CD8-positive, alpha-beta memory T cell (primary cell): ENCODE measurements at regions not wholly inside any gene's neighbourhood (a gene's known extent, or its start where the extent isn't known, plus 50 kb on each side); places are given as distances from the start of the nearest gene placed in this dataset.

Experiments
- CTCF ChIA-PET: fragments of 350-600 bp; sonication (Branson Sonifier 250); formaldehyde crosslinking; loops from one replicate; lab custom pipeline; 2021; ENCODE audit warnings: antibody characterized with exemption; lab: Charles Lee
- POLR2A ChIA-PET: fragments of 350-600 bp; sonication (Branson Sonifier 250); formaldehyde crosslinking; loops from one replicate; lab custom pipeline; 2021; ENCODE audit warnings: antibody characterized with exemption; lab: Charles Lee
- DNase-seq, 5 donors: peaks; one replicate each; pipeline versions ENCODE4 v3.0.0 to v3.0.0-alpha.2; 2020 to 2022; ENCODE audit warnings: mixed read lengths in 1 of 5
- H3K27ac ChIP-seq: one replicate; pipeline ENCODE4 v1.7.0; 2013; ENCODE audit warnings: low read depth, mild to moderate bottlenecking, low read length, moderate library complexity
- H3K27me3 ChIP-seq: 2 replicates; pipeline ENCODE4 v1.7.0; 2013; ENCODE audit warnings: low read length, mild to moderate bottlenecking; ENCODE audit not compliant: insufficient read depth, poor library complexity, severe bottlenecking
- H3K36me3 ChIP-seq: 2 replicates; pipeline ENCODE4 v1.7.0; 2013; ENCODE audit warnings: mild to moderate bottlenecking, low read length, moderate library complexity; ENCODE audit not compliant: insufficient read depth
- H3K4me1 ChIP-seq: 2 replicates; pipeline ENCODE4 v1.7.0; 2013; ENCODE audit warnings: mild to moderate bottlenecking, low read length, moderate library complexity; ENCODE audit not compliant: insufficient read depth
- H3K4me3 ChIP-seq: 2 replicates; pipeline ENCODE4 v1.7.0; 2013; ENCODE audit warnings: mild to moderate bottlenecking, low read length
- H3K9me3 ChIP-seq: 2 replicates; pipeline ENCODE4 v1.7.0; 2013; ENCODE audit warnings: mild to moderate bottlenecking, low read length
- H3K27ac Mint-ChIP-seq, 8 donors: one replicate each; pipeline ENCODE4 v1.8.0; 2020 to 2021; ENCODE audit warnings: mixed read lengths in 8 of 8, mild to moderate bottlenecking in 6 of 8, inconsistent platforms in 3 of 8, moderate library complexity in 3 of 8
- H3K27me3 Mint-ChIP-seq, 2 donors: one replicate each; pipeline ENCODE4 v1.8.0; 2020 to 2021; ENCODE audit warnings: mixed read lengths in 2 of 2, mild to moderate bottlenecking in 1 of 2, moderate library complexity in 1 of 2
- H3K36me3 Mint-ChIP-seq, 3 donors: one replicate each; pipeline ENCODE4 v1.8.0; 2020 to 2021; ENCODE audit warnings: mixed read lengths in 3 of 3, inconsistent platforms in 1 of 3, mild to moderate bottlenecking in 1 of 3
- H3K4me1 Mint-ChIP-seq, 3 donors: one replicate each; pipeline ENCODE4 v1.8.0; 2020 to 2021; ENCODE audit warnings: mixed read lengths in 3 of 3, inconsistent platforms in 1 of 3, mild to moderate bottlenecking in 1 of 3
- H3K4me3 Mint-ChIP-seq, 7 donors: one replicate each; pipeline ENCODE4 v1.8.0; 2020 to 2021; ENCODE audit warnings: mixed read lengths in 7 of 7, mild to moderate bottlenecking in 6 of 7, moderate library complexity in 4 of 7, inconsistent platforms in 2 of 7
- H3K9me3 Mint-ChIP-seq, 5 donors: one replicate each; pipeline ENCODE4 v1.8.0; 2020 to 2022; ENCODE audit warnings: mixed read lengths in 5 of 5, mild to moderate bottlenecking in 3 of 5, moderate library complexity in 2 of 5, inconsistent platforms in 1 of 5

DNA sequence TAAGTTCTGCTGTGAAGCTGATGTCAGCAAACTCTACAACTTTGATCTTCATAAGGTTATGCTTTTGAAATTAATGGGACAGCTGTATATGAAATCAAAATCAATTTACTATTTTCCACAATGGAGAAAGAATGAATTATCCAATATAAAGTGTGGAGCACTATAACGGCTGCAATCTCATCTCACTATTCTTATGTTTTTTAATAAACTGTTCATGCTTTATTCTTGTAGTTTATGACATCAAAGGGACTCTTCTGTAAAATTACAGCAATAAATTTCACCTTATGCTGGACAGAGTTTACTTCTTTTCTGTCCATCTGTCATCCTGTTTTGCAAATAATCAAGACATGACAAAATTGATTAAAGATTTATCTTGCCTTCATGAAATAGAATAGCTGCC, 192.5 kb downstream of the TECRL start:
- ChIA-PET CTCF (no interaction called here), POLR2A (no interaction called here)
- H3K27me3 ChIP-seq: no peaks in the 10 kb centered on the region
- H3K36me3 Mint-ChIP-seq: no peaks in the 10 kb centered on the region
- H3K27ac Mint-ChIP-seq: no peak overlapping the region
- no peaks in the 10 kb centered on the region for H3K27me3 Mint-ChIP-seq
- no peak overlapping the region for H3K27ac ChIP-seq
- no peak overlapping the region for H3K4me3 Mint-ChIP-seq
- no peaks in the 10 kb centered on the region for H3K4me1 ChIP-seq
- H3K36me3 ChIP-seq: no peaks in the 10 kb centered on the region
- H3K9me3 Mint-ChIP-seq: peaks cover 2 to 18% (median 12%) of the 10 kb centered on the region in 5 donors
- H3K4me3 ChIP-seq: no peak overlapping the region
- DNase-seq: no peak
- H3K9me3 ChIP-seq: no peaks in the 10 kb centered on the region
- H3K4me1 Mint-ChIP-seq: no peaks in the 10 kb centered on the region

DNA sequence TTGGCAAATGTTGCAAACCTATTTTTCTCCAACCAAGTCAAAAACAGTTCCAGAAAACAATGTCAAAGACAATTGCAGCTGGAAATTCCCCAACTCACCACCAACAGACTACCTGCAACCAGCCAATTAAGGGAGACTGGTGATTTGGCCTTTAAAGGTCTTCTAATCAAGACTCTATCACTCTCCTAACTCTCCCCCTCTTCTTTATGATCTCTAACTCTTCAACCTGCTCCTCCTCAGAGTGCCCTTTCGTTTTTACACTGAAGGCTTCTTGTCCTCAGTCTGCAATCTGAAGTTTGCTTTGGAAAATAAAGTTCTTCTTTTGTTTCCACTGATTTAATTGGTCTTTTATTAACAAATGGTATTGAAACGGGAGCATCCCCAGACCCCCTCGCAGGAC, 203.9 kb downstream of the TECRL start:
- Mint-ChIP-seq H3K36me3 (no peaks in the 10 kb centered on the region), H3K4me1 (no peaks in the 10 kb centered on the region), H3K27ac (no peak overlapping the region), H3K27me3 (no peaks in the 10 kb centered on the region), H3K9me3 (peaks cover 2 to 19% (median 9%) of the 10 kb centered on the region in 5 donors), H3K4me3 (no peak overlapping the region)
- ChIA-PET POLR2A (no interaction called here), CTCF (no interaction called here)
- Histone ChIP-seq H3K4me3 (no peak overlapping the region), H3K36me3 (no peaks in the 10 kb centered on the region), H3K27ac (no peak overlapping the region), H3K4me1 (no peaks in the 10 kb centered on the region), H3K27me3 (no peaks in the 10 kb centered on the region), H3K9me3 (no peaks in the 10 kb centered on the region)
- no peak for DNase-seq

DNA sequence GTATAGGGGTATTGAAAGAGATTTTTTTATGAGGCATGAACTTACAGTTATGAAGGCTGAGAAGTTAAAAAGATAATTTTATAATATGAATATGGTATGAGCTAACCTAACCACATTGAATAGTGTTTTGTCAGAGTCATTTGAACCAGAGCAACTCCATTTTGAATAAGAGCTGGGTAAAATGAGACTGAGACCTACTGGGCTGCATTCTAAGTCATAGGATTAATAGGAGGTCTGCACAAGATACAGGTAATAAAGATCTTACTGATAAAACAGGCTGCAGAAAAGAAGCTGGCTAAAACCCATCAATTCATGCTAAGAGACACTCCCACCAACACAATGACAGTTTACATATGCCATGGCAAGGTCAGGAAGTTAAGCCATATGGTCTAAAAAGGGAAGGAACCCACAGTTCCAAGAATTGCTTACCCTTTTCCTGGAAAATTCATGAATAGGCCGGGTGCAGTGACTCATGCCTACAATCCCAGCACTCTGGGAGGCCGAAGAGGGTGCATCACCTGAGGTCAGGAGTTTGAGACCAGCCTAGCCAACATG, 209.2 kb downstream of the TECRL start:
- Histone ChIP-seq H3K9me3 (no peaks in the 10 kb centered on the region), H3K36me3 (no peaks in the 10 kb centered on the region), H3K27ac (no peak overlapping the region), H3K4me1 (no peaks in the 10 kb centered on the region), H3K4me3 (no peak overlapping the region), H3K27me3 (no peaks in the 10 kb centered on the region)
- ChIA-PET POLR2A (no interaction called here), CTCF (no interaction called here)
- Mint-ChIP-seq H3K36me3 (no peaks in the 10 kb centered on the region), H3K4me3 (no peak overlapping the region), H3K27me3 (no peaks in the 10 kb centered on the region), H3K4me1 (no peaks in the 10 kb centered on the region), H3K9me3 (peaks cover 0 to 16% (median 6%) of the 10 kb centered on the region in 5 donors), H3K27ac (no peak overlapping the region)
- no peak for DNase-seq

DNA sequence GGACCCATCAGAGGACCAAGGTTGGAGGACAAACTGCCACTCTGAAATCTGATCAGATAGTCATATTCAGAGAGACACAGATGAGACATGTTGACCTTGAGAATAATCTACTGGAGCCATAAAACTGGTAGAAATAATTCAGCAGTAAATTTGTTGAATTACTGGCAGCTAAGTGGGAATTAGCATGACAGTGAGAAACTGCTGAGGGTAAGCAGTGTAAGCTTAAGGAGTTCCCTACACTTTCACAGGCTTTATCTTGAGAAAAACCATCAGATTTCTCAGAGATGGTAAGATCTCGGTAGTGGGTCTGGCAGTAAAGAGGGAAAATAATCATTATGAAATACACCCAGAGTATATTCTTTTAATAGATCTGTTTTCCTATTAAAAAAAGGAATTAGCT, 213.7 kb downstream of the TECRL start:
- no peaks in the 10 kb centered on the region for H3K36me3 Mint-ChIP-seq
- POLR2A ChIA-PET: no interaction called here
- H3K27ac Mint-ChIP-seq: no peak overlapping the region
- no peak for DNase-seq
- Histone ChIP-seq H3K4me3 (no peak overlapping the region), H3K27me3 (no peaks in the 10 kb centered on the region), H3K9me3 (no peaks in the 10 kb centered on the region), H3K27ac (no peak overlapping the region), H3K4me1 (no peaks in the 10 kb centered on the region), H3K36me3 (no peaks in the 10 kb centered on the region)
- CTCF ChIA-PET: no interaction called here
- H3K27me3 Mint-ChIP-seq: no peaks in the 10 kb centered on the region
- no peaks in the 10 kb centered on the region for H3K4me1 Mint-ChIP-seq
- H3K4me3 Mint-ChIP-seq: no peak overlapping the region
- peaks cover 4 to 22% (median 6%) of the 10 kb centered on the region in 5 donors for H3K9me3 Mint-ChIP-seq

DNA sequence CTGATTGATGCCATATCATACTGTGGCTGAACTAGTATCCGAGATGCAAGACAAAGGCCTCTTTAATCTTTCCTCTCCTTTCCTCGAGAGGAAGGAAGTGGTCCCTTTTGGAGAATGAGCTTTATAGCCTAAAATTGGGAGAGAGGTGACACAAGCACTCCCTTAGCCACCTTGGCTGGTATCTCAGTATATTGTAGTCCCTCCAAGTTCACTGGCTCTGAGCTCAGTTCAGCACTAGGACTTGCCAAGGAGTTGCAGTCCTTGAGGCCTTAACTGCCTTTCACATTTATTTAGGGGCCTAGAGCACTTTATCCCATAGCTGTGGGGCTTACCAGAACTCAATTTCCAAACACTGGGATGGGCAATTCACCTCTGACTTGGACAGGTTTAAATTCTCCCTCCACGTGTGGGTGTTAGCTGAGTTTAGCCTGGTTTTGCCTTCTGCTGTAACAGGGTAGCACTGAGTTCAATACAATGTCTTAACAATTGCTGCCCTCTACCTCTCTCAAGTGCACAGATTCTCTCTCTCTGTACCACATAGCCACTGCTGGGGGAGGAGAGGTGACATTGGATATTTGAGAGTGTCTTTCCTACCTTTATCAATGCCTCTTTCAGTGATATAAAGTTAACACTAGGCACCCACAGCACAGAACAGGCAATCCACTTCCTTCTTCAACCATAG, 216.4 kb downstream of the TECRL start:
- ChIA-PET CTCF (no interaction called here), POLR2A (no interaction called here)
- no peaks in the 10 kb centered on the region for H3K27me3 Mint-ChIP-seq

DNA sequence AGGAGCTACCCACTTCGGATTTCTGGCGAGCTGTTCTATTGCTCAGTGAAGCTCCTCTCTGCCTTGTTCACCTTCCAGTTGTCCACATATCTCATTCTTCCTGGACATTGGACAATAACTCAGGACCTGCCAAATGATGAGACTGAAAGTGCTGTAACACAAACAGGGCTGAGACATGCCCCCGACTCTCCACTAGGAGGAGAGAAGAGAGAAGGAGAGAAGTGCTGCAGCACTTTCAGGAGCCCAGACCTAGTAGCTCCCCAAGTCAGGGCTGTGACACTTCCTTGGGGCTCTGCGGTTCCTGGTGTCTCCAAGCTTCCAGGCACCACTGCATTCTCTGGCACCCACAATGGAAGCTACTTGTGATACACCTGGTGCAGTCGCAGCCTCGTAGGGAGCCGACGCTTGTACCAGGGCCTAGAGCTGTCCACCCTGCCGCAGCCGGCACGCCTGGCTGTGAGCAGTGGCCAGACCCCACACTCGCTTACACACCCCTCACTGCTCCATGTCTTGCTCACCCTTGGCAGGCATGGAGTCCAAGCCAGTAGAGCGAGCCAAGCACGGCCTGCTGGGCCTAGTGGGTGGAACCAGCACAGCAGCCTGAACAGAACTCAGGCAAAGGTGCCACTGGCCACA, 234.9 kb downstream of the TECRL start:
- no peak overlapping the region for H3K27ac Mint-ChIP-seq
- Histone ChIP-seq H3K27ac (no peak overlapping the region), H3K4me1 (no peaks in the 10 kb centered on the region), H3K9me3 (no peaks in the 10 kb centered on the region), H3K36me3 (no peaks in the 10 kb centered on the region), H3K4me3 (no peak overlapping the region), H3K27me3 (no peaks in the 10 kb centered on the region)
- ChIA-PET CTCF (no interaction called here), POLR2A (no interaction called here)
- no peak overlapping the region for H3K4me3 Mint-ChIP-seq
- no peaks in the 10 kb centered on the region for H3K27me3 Mint-ChIP-seq
- H3K36me3 Mint-ChIP-seq: no peaks in the 10 kb centered on the region
- H3K4me1 Mint-ChIP-seq: no peaks in the 10 kb centered on the region
- H3K9me3 Mint-ChIP-seq: peaks cover 2 to 17% (median 3%) of the 10 kb centered on the region in 5 donors
- no peak for DNase-seq

More for the DNA sequence above, 216.4 kb downstream of the TECRL start:
- no peaks in the 10 kb centered on the region for H3K36me3 ChIP-seq
- no peaks in the 10 kb centered on the region for H3K4me1 ChIP-seq
- Mint-ChIP-seq H3K9me3 (peaks cover 6 to 36% (median 7%) of the 10 kb centered on the region in 5 donors), H3K4me3 (no peak overlapping the region), H3K4me1 (no peaks in the 10 kb centered on the region), H3K27ac (no peak overlapping the region), H3K36me3 (no peaks in the 10 kb centered on the region)
- H3K27ac ChIP-seq: no peak overlapping the region
- no peaks in the 10 kb centered on the region for H3K9me3 ChIP-seq
- H3K27me3 ChIP-seq: no peaks in the 10 kb centered on the region
- no peak for DNase-seq
- H3K4me3 ChIP-seq: no peak overlapping the region

DNA sequence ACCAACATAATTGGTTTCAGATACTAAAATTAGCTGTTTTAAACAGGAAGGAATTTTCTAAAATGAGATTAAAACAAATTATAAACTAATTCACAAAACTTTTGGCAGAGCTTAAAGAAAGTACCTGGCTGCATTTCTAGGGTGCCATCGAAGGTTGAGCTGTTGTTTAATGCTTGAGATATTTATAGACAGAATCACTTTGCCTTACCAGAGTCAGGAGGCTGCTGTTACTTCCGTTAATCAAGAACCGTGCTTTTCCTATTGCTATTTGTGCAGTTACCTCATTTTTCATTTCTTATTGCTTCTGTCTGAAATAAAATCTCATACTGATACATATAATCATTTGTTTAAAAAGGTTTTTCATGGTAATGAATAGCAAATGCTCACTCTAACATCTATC, 242.9 kb downstream of the TECRL start:
- no peak overlapping the region for H3K4me3 Mint-ChIP-seq
- ChIA-PET CTCF (no interaction called here), POLR2A (no interaction called here)
- Histone ChIP-seq H3K27me3 (no peaks in the 10 kb centered on the region), H3K4me3 (no peak overlapping the region), H3K9me3 (no peaks in the 10 kb centered on the region), H3K27ac (no peak overlapping the region), H3K36me3 (no peaks in the 10 kb centered on the region), H3K4me1 (no peaks in the 10 kb centered on the region)
- H3K27ac Mint-ChIP-seq: no peak overlapping the region
- no peaks in the 10 kb centered on the region for H3K4me1 Mint-ChIP-seq
- peaks cover 4 to 21% (median 8%) of the 10 kb centered on the region in 5 donors for H3K9me3 Mint-ChIP-seq
- H3K27me3 Mint-ChIP-seq: no peaks in the 10 kb centered on the region
- H3K36me3 Mint-ChIP-seq: no peaks in the 10 kb centered on the region
- DNase-seq: no peak

DNA sequence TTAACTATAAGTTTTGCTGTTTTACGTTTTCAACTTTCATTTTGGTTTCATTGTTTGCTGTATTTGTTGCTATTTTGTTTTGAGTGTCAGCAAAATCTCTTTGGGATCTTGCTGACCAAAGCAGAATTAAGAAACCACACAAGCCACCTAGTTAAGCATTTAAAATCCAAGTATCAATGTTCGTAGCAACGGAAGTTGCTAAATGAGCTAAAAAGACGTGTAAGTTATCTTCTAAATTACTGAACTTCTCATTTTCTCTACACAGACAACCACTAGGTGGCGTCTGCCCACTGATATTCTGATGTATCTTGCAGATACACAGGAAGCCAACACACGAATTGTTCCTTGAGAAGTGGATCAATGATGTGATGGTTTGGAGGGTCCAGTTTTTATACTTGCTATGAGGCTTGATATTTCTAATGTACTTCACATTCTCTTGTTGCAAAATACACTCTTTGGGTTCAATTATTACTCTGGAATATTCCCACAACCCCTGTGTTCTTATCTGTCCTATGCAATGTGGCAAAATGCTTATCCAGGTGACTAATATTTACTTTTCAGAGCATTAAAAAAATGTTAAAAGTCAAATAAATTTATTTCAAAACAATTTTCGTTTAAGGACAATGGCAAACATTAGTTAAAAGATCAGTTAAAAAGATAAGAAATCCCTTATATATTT, 250.5 kb downstream of the TECRL start:
- no peak overlapping the region for H3K27ac Mint-ChIP-seq
- H3K9me3 Mint-ChIP-seq: peaks cover 0 to 6% (median 4%) of the 10 kb centered on the region in 5 donors
- DNase-seq: peak in 1 of 5 donors; percentile 1
- H3K27me3 Mint-ChIP-seq: no peaks in the 10 kb centered on the region
- H3K4me1 Mint-ChIP-seq: no peaks in the 10 kb centered on the region
- CTCF ChIA-PET: no interaction called here
- Histone ChIP-seq H3K27ac (no peak overlapping the region), H3K9me3 (no peaks in the 10 kb centered on the region), H3K27me3 (no peaks in the 10 kb centered on the region), H3K36me3 (no peaks in the 10 kb centered on the region), H3K4me3 (no peak overlapping the region), H3K4me1 (no peaks in the 10 kb centered on the region)
- peak overlapping the region in 2 of 7 donors; percentile 8 to 23 for H3K4me3 Mint-ChIP-seq
- H3K36me3 Mint-ChIP-seq: peaks cover 0 to 1% (median 0%) of the 10 kb centered on the region in 3 donors
- POLR2A ChIA-PET: no interaction called here
